ENCODE measurements at regions not wholly inside any gene's neighbourhood (a gene's known extent, or its start where the extent isn't known, plus 50 kb on each side); places are given as distances from the start of the nearest gene placed in this dataset.

DNA sequence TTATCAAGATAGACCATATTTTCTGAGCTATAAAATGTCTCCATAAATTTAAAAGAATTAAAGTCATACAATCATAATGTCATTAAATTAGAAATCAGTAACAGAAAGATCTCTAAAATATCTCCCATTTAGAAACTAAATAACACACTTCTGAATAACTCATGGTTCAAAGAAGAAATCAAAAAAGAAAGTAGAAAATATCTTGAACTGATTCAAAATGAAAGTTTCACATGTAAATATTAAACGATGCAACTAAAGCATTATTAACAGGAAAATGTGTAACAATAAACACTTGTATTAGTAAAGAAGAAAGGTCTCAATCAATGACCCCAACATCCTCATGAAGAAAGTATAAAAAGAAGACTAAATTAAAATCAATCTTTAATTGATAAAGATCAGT, 50.5 kb upstream of the PZP start:
- Histone ChIP-seq H3K27me3 (no peaks in the 10 kb centered on the region), H3K9me3 (no peaks in the 10 kb centered on the region), H3K4me3 (no peak overlapping the region), H3K4me1 (no peaks in the 10 kb centered on the region), H3K27ac (no peak overlapping the region), H3K36me3 (no peaks in the 10 kb centered on the region)
- no peak for DNase-seq (ENCODE audit: low spot score in 2 of 2)
- TF ChIP-seq POLR2AphosphoS5 (IDR thresholded peaks at IDR 0.05), result no peak
- no peak for TF ChIP-seq POLR2A (IDR thresholded peaks at IDR 0.05)
- TF ChIP-seq, protein P1, sequence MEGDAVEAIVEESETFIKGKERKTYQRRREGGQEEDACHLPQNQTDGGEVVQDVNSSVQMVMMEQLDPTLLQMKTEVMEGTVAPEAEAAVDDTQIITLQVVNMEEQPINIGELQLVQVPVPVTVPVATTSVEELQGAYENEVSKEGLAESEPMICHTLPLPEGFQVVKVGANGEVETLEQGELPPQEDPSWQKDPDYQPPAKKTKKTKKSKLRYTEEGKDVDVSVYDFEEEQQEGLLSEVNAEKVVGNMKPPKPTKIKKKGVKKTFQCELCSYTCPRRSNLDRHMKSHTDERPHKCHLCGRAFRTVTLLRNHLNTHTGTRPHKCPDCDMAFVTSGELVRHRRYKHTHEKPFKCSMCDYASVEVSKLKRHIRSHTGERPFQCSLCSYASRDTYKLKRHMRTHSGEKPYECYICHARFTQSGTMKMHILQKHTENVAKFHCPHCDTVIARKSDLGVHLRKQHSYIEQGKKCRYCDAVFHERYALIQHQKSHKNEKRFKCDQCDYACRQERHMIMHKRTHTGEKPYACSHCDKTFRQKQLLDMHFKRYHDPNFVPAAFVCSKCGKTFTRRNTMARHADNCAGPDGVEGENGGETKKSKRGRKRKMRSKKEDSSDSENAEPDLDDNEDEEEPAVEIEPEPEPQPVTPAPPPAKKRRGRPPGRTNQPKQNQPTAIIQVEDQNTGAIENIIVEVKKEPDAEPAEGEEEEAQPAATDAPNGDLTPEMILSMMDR (IDR thresholded peaks at IDR 0.05), result no peak
- intact Hi-C loops (cut with DNase I; ENCODE audit: low total_unique reads), result no loop called here
